HFFc6 (cell line): ENCODE measurements at regions not wholly inside any gene's neighbourhood (a gene's known extent, or its start where the extent isn't known, plus 50 kb on each side); places are given as distances from the start of the nearest gene placed in this dataset.

Experiments
- DNase-seq: peaks from one replicate; pipeline ENCODE4 v3.0.0-alpha.2; 2018
- H3K27ac Mint-ChIP-seq: 2 replicates; pipeline ENCODE4 v1.8.0; 2020; ENCODE audit warnings: mild to moderate bottlenecking, mixed read lengths
- H3K27me3 Mint-ChIP-seq: 2 replicates; pipeline ENCODE4 v1.8.0; 2021; ENCODE audit warnings: mild to moderate bottlenecking, moderate library complexity, mixed read lengths; ENCODE audit not compliant: insufficient read depth
- H3K36me3 Mint-ChIP-seq: 2 replicates; pipeline ENCODE4 v1.8.0; 2021; ENCODE audit warnings: low read depth, mixed read lengths
- H3K4me1 Mint-ChIP-seq: 2 replicates; pipeline ENCODE4 v1.8.0; 2020; ENCODE audit warnings: low read depth, mixed read lengths
- H3K4me3 Mint-ChIP-seq: 2 replicates; pipeline ENCODE4 v1.8.0; 2020; ENCODE audit warnings: mild to moderate bottlenecking, moderate library complexity, mixed read lengths
- H3K9me3 Mint-ChIP-seq: 2 replicates; pipeline ENCODE4 v1.8.0; 2020; ENCODE audit warnings: mild to moderate bottlenecking, mixed read lengths
- CTCF ChIP-seq: fragments of 200-600 bp; sonication (generic); IDR thresholded peaks from 2 replicates; pipeline ENCODE4 v1.5.0; 2021; ENCODE audit warnings: antibody characterized with exemption, mild to moderate bottlenecking

GRCh38 chr17:64769712-64770111 is 107.6 kb upstream of the SMURF2 start:
- no peak for TF ChIP-seq CTCF
- no peak for DNase-seq
- H3K36me3 Mint-ChIP-seq = no peaks in the 10 kb centered on the region
- H3K4me1 Mint-ChIP-seq = peaks cover 15% of the 10 kb centered on the region
- no peaks in the 10 kb centered on the region for H3K9me3 Mint-ChIP-seq
- H3K27me3 Mint-ChIP-seq = no peaks in the 10 kb centered on the region; the same call in 1 of the 2 replicates
- no peak overlapping the region for H3K27ac Mint-ChIP-seq
- H3K4me3 Mint-ChIP-seq = no peak overlapping the region

DNA sequence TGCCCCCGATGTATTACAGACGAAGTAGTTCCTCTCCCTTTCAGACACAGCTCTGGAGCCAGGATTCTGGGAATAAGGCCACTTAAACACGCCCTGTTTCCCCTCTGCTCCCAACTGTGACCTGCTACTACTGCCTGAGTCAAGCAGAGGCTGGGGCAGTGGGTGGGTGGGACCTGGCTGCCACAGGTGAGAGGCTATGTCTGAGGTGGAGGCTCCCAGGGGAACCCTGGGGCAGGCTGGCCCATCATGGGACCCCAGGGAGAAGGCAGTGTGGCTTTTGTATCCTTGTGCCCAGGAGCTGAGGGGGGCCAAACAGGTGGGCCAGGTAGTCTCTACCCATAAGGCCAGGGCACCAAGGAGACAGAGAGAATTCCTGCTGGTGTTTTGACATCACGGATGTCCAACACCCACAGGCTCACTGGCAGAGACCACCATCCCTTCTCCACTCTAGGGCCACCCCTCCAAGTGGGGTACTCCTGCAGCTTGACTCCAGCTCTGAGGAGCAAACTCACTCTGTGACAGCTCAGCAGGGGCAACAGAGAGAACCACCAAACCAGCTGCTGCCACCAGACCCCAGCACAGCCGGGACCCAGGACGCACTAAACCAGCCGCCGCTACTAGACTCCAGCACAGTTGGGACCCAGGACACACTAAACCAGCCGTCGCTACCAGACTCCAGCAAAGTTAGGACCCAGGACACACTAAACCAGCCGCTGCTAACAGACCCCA is 105.3 kb upstream of the SMURF2 start:
- H3K27ac Mint-ChIP-seq = no peak overlapping the region
- H3K4me3 Mint-ChIP-seq = no peak overlapping the region
- H3K36me3 Mint-ChIP-seq = no peaks in the 10 kb centered on the region

DNA sequence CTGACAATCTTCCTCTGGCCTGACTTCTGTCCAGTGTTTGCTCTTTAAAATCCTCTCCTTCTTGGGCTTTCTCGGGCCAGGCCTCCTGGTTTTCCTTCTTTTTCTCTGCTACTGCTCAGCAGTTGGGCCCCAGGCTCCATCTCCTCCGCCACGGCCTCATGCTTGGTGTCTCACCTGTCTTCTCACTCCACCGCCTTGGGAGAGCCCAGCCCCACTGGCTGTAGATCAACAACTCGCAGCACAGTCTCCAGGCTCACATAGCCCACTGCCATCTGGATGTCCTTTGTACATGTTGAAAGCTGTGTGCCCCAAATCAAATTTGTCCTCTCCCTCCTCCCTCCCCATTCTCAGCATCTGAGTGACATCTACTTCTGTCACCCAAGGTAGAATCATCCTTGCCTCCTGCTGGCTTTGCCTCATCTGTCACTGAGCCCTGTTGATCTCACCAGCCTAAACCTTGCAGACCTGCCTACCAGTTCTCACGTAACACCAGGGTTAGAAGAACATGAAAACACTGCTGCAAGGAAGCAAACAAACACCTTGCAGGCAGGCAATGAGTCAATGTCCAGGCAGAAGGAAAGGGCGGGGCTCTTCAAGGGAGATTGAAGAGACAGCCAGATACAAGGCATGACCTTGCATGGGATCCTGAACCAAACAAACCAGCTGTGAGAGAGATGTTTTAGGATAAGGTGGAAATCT is 103.2 kb upstream of the SMURF2 start:
- H3K27ac Mint-ChIP-seq = no peak overlapping the region
- no peak for TF ChIP-seq CTCF
- no peaks in the 10 kb centered on the region for H3K36me3 Mint-ChIP-seq
- peaks cover 10% of the 10 kb centered on the region for H3K4me1 Mint-ChIP-seq
- no peak overlapping the region for H3K4me3 Mint-ChIP-seq
- no peaks in the 10 kb centered on the region; the same call in 1 of the 2 replicates for H3K27me3 Mint-ChIP-seq
- H3K9me3 Mint-ChIP-seq = no peaks in the 10 kb centered on the region
- no peak for DNase-seq

More for the DNA sequence above, 105.3 kb upstream of the SMURF2 start:
- Mint-ChIP-seq H3K4me1 (peaks cover 10% of the 10 kb centered on the region), H3K9me3 (no peaks in the 10 kb centered on the region), H3K27me3 (no peaks in the 10 kb centered on the region; the same call in 1 of the 2 replicates)
- no peak for TF ChIP-seq CTCF
- DNase-seq = no peak

DNA sequence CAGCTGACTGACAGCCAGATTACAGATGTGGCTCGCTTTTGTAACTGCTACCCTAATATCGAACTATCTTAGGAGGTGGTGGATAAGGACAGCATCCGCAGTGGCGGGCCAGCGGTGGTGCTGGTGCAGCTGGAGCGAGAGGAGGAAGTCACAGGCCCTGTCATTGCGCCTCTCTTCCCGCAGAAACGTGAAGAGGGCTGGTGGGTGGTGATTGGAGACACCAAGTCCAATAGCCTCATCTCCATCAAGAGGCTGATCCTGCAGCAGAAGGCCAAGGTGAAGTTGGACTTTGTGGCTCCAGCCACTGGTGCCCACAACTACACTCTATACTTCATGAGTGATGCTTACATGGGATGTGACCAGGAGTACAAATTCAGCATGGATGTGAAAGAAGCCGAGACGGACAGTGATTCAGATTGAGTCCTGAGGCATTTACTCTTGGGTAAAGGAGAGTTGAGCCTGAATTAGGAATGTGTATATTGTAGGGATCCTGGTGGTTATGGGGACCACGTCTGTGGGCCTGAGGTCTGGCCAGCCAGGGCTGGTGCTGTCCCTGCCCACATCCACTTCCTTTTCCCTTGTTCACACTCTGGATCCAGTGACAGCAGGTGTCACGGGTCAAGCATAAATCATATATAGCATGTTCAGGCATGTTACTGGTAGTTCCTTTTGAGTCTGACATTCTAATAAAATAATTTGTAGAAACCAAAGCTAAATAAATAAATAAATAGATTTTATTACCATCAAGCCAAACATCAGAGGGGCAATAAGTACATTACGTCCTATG is 89.0 kb upstream of the SMURF2 start:
- H3K36me3 Mint-ChIP-seq = peaks cover 31% of the 10 kb centered on the region
- DNase-seq = no peak
- H3K27ac Mint-ChIP-seq = no peak overlapping the region
- H3K4me1 Mint-ChIP-seq = peaks cover 17% of the 10 kb centered on the region
- no peaks in the 10 kb centered on the region for H3K9me3 Mint-ChIP-seq
- no peak for TF ChIP-seq CTCF
- H3K4me3 Mint-ChIP-seq = no peak overlapping the region
- no peaks in the 10 kb centered on the region for H3K27me3 Mint-ChIP-seq

- Mint-ChIP-seq H3K4me3 (no peak overlapping the region), H3K36me3 (peaks cover 28% of the 10 kb centered on the region), H3K9me3 (no peaks in the 10 kb centered on the region), H3K27ac (no peak overlapping the region), H3K27me3 (no peaks in the 10 kb centered on the region), H3K4me1 (peaks cover 22% of the 10 kb centered on the region)
- no peak for TF ChIP-seq CTCF
- no peak for DNase-seq
These were observed 88.4 kb upstream of the SMURF2 start for GRCh38 chr17:64750478-64750877.
